ENCODE measurements at regions not wholly inside any gene's neighbourhood (a gene's known extent, or its start where the extent isn't known, plus 50 kb on each side); places are given as distances from the start of the nearest gene placed in this dataset.

- Histone ChIP-seq H3K36me3 (ENCODE audit: low read depth) (no peaks in the 10 kb centered on the region), H3K4me3 (no peak overlapping the region), H3K4me1 (ENCODE audit: low read depth) (peaks cover 6% of the 10 kb centered on the region), H3K9me3 (no peaks in the 10 kb centered on the region)
- DNase-seq: peak in 1 of 3 donors; percentile 67
- TF ChIP-seq CTCF (IDR thresholded peaks at IDR 0.05): peak; percentile 18
- peak; percentile 69 for ATAC-seq
- intact Hi-C loops (cut with DNase I, micrococcal nuclease): no loop called here
These were observed 547.9 kb upstream of the TMPRSS15 start for GRCh38 chr21:18951271-18952038.

- DNase-seq (peak in 1 of 3 donors; percentile 16), ATAC-seq (peak; percentile 62)
- Histone ChIP-seq H3K9me3 (no peaks in the 10 kb centered on the region), H3K4me1 (ENCODE audit: low read depth) (peaks cover 6% of the 10 kb centered on the region), H3K4me3 (no peak overlapping the region), H3K36me3 (ENCODE audit: low read depth) (no peaks in the 10 kb centered on the region)
- intact Hi-C loops (cut with DNase I, micrococcal nuclease): no loop called here
- no peak for TF ChIP-seq CTCF (IDR thresholded peaks at IDR 0.05)
These were observed 550.9 kb upstream of the TMPRSS15 start for GRCh38 chr21:18954441-18954844.

DNA sequence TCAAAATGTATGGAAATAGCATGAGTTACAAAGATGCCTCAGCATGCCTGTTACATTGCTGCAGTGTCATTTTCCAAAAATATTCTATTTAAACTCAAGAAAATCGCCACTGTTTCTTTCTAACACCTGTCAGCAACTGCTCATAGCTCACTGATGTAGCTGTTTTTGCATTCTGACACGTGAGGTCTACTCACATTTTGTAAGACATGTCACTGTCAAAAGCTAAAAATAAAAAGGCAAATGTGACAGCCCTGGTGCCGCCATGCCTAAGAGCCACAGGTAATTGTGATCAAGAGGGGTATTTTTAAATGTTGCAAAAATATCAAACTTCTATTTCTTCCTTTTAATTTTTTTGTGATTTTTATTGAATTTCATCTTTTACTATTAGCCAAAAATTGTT, 556.2 kb upstream of the TMPRSS15 start:
- intact Hi-C loops (cut with DNase I, micrococcal nuclease): no loop called here
- Histone ChIP-seq H3K4me1 (ENCODE audit: low read depth) (peaks cover 2% of the 10 kb centered on the region), H3K36me3 (ENCODE audit: low read depth) (no peaks in the 10 kb centered on the region), H3K4me3 (no peak overlapping the region), H3K9me3 (no peaks in the 10 kb centered on the region)
- ATAC-seq: no peak
- no peak for TF ChIP-seq CTCF (IDR thresholded peaks at IDR 0.05)
- no peak for DNase-seq

DNA sequence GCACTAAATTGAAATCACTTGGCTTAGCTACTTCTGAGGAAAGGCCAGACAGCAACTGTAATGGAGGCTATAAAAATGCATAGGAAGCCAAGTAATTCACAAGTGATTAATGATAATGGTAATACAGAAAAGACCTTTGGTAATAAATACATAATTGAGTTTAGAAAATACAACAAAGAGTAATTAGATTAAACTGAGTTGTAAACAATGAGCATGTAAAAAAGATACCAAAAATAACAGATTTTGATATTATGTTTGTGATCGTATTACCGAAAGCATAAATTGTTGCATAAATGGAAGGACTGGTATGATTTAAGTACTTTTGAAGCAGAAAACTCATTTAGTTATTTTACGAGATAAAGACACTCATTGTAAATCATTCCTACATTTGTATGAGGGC, 556.7 kb upstream of the TMPRSS15 start:
- Histone ChIP-seq H3K4me1 (ENCODE audit: low read depth) (no peaks in the 10 kb centered on the region), H3K9me3 (no peaks in the 10 kb centered on the region), H3K4me3 (no peak overlapping the region), H3K36me3 (ENCODE audit: low read depth) (no peaks in the 10 kb centered on the region)
- DNase-seq (no peak), ATAC-seq (no peak)
- TF ChIP-seq CTCF (IDR thresholded peaks at IDR 0.05): no peak
- intact Hi-C loops (cut with DNase I, micrococcal nuclease): no loop called here

- no peak for ATAC-seq
- Histone ChIP-seq H3K4me3 (no peak overlapping the region), H3K9me3 (no peaks in the 10 kb centered on the region), H3K4me1 (ENCODE audit: low read depth) (no peaks in the 10 kb centered on the region), H3K36me3 (ENCODE audit: low read depth) (no peaks in the 10 kb centered on the region)
- intact Hi-C loops (cut with DNase I, micrococcal nuclease): no loop called here
- no peak for DNase-seq
- TF ChIP-seq CTCF (IDR thresholded peaks at IDR 0.05): no peak
These were observed 566.8 kb upstream of the TMPRSS15 start for GRCh38 chr21:18970416-18970815.
